ENCODE measurements at regions not wholly inside any gene's neighbourhood (a gene's known extent, or its start where the extent isn't known, plus 50 kb on each side); places are given as distances from the start of the nearest gene placed in this dataset.

DNA sequence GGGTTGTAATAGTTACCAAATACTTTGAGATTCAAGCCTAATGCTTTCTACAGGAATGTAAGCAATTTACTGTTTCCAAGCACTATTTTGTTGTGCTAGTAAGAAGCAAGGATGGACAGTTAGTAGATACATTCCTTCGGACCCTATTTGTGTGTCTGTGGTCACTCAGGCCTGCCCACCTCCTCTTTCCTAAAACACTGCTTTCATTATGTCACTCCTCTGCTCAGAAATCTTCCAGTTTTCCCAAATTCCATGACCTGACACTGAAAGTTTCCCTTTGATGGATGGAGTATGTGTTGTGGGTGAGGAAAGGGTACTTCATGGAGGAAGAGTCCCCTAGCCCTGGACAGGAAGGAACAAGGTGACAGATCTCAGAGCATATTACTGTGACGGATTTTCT is 141.1 kb downstream of the DISP1 start (continued):
- TF ChIP-seq, protein P1, sequence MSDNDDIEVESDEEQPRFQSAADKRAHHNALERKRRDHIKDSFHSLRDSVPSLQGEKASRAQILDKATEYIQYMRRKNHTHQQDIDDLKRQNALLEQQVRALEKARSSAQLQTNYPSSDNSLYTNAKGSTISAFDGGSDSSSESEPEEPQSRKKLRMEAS (IDR thresholded peaks at IDR 0.05) = no peak
- TF ChIP-seq POLR2AphosphoS5 (IDR thresholded peaks at IDR 0.05; ENCODE audit: low read depth, low read length) = no peak
- no peak for TF ChIP-seq SP1 (IDR thresholded peaks at IDR 0.05; ENCODE audit: low read depth, low read length)
- no peak for TF ChIP-seq NANOG (IDR thresholded peaks at IDR 0.05; ENCODE audit: insufficient read depth, low read depth, low read length, poor library complexity, severe bottlenecking)
- TF ChIP-seq PHF8 (conservative IDR thresholded peaks at IDR 0.05; ENCODE audit: low read depth, low read length) = no peak
- TF ChIP-seq SAP30 (IDR thresholded peaks at IDR 0.05; ENCODE audit: insufficient read depth, insufficient replicate concordance, low read length) = no peak
- no peak for TF ChIP-seq KDM4A (IDR thresholded peaks at IDR 0.05; ENCODE audit: low read depth, low read length, severe bottlenecking)
- TF ChIP-seq BRCA1 (IDR thresholded peaks at IDR 0.05; ENCODE audit: low read depth, low read length) = no peak
- TF ChIP-seq TBP (IDR thresholded peaks at IDR 0.05; ENCODE audit: low read depth, low read length) = no peak
- no peak for TF ChIP-seq NRF1 (IDR thresholded peaks at IDR 0.05; ENCODE audit: low read depth, low read length)
- no peak for TF ChIP-seq CTBP2 (IDR thresholded peaks at IDR 0.05; ENCODE audit: borderline replicate concordance, insufficient read depth, insufficient read length, low read length)
- no peak for TF ChIP-seq CBX5 (IDR thresholded peaks at IDR 0.05; ENCODE audit: low read depth, low read length)
- TF ChIP-seq KDM1A (IDR thresholded peaks at IDR 0.05; ENCODE audit: borderline replicate concordance, low read length) = no peak
